ENCODE measurements at regions not wholly inside any gene's neighbourhood (a gene's known extent, or its start where the extent isn't known, plus 50 kb on each side); places are given as distances from the start of the nearest gene placed in this dataset.
"Not testable (repeated sequence)": the region's sequence is repeated elsewhere in the genome, so short reads cannot be mapped to it uniquely, and the experiment has no call there.

- H3K4me1 Mint-ChIP-seq, result no peaks in the 10 kb centered on the region
- no peak overlapping the region for H3K4me3 Mint-ChIP-seq
- H3K27me3 Mint-ChIP-seq, result no peaks in the 10 kb centered on the region
- peaks cover 6% of the 10 kb centered on the region for H3K9me3 Mint-ChIP-seq
- no peak overlapping the region for H3K27ac Mint-ChIP-seq
- peaks cover 7% of the 10 kb centered on the region for H3K36me3 Mint-ChIP-seq
These were observed 68.0 kb upstream of the PTGFRN start for GRCh38 chr1:116841569-116842344.

GRCh38 chr1:116842654-116843053 is 67.1 kb upstream of the PTGFRN start:
- H3K4me3 Mint-ChIP-seq, result no peak overlapping the region
- H3K27me3 Mint-ChIP-seq, result no peaks in the 10 kb centered on the region
- no peaks in the 10 kb centered on the region for H3K9me3 Mint-ChIP-seq
- peaks cover 8% of the 10 kb centered on the region for H3K4me1 Mint-ChIP-seq
- no peak overlapping the region for H3K27ac Mint-ChIP-seq
- H3K36me3 Mint-ChIP-seq, result peaks cover 2% of the 10 kb centered on the region

GRCh38 chr1:116844775-116845174 is 64.9 kb upstream of the PTGFRN start:
- no peak overlapping the region for H3K27ac Mint-ChIP-seq
- no peaks in the 10 kb centered on the region for H3K9me3 Mint-ChIP-seq
- H3K27me3 Mint-ChIP-seq, result no peaks in the 10 kb centered on the region
- no peak overlapping the region for H3K4me3 Mint-ChIP-seq
- peaks cover 16% of the 10 kb centered on the region for H3K4me1 Mint-ChIP-seq
- peaks cover 2% of the 10 kb centered on the region for H3K36me3 Mint-ChIP-seq

- Mint-ChIP-seq H3K27ac (no peak overlapping the region), H3K27me3 (no peaks in the 10 kb centered on the region), H3K4me3 (no peak overlapping the region), H3K36me3 (peaks cover 2% of the 10 kb centered on the region), H3K9me3 (no peaks in the 10 kb centered on the region), H3K4me1 (peaks cover 20% of the 10 kb centered on the region)
These were observed 62.5 kb upstream of the PTGFRN start for GRCh38 chr1:116847190-116847589.

- H3K4me1 Mint-ChIP-seq, result peaks cover 22% of the 10 kb centered on the region
- H3K9me3 Mint-ChIP-seq, result no peaks in the 10 kb centered on the region
- peaks cover 2% of the 10 kb centered on the region for H3K36me3 Mint-ChIP-seq
- no peaks in the 10 kb centered on the region for H3K27me3 Mint-ChIP-seq
- H3K27ac Mint-ChIP-seq, result peak overlapping the region; percentile 89
- no peak overlapping the region for H3K4me3 Mint-ChIP-seq
These were observed 61.8 kb upstream of the PTGFRN start for GRCh38 chr1:116847688-116848531.

GRCh38 chr1:116850436-116850835 is 59.3 kb upstream of the PTGFRN start:
- no peak overlapping the region for H3K4me3 Mint-ChIP-seq
- no peaks in the 10 kb centered on the region for H3K9me3 Mint-ChIP-seq
- no peaks in the 10 kb centered on the region for H3K36me3 Mint-ChIP-seq
- peaks cover 44% of the 10 kb centered on the region for H3K4me1 Mint-ChIP-seq
- H3K27ac Mint-ChIP-seq, result no peak overlapping the region
- H3K27me3 Mint-ChIP-seq, result no peaks in the 10 kb centered on the region

- H3K9me3 Mint-ChIP-seq, H3K27ac Mint-ChIP-seq, H3K36me3 Mint-ChIP-seq, H3K4me3 Mint-ChIP-seq, H3K27me3 Mint-ChIP-seq: not testable (repeated sequence)
- H3K4me1 Mint-ChIP-seq, result peaks cover 44% of the 10 kb centered on the region
These were observed 58.5 kb upstream of the PTGFRN start for GRCh38 chr1:116851189-116851588.

- Mint-ChIP-seq H3K27me3 (no peaks in the 10 kb centered on the region), H3K9me3 (no peaks in the 10 kb centered on the region), H3K4me3 (no peak overlapping the region), H3K27ac (peak overlapping the region; percentile 38), H3K4me1 (peaks cover 44% of the 10 kb centered on the region), H3K36me3 (no peaks in the 10 kb centered on the region)
These were observed 57.9 kb upstream of the PTGFRN start for GRCh38 chr1:116851846-116852245.

- no peak overlapping the region for H3K4me3 Mint-ChIP-seq
- H3K27ac Mint-ChIP-seq, result no peak overlapping the region
- no peaks in the 10 kb centered on the region for H3K27me3 Mint-ChIP-seq
- no peaks in the 10 kb centered on the region for H3K9me3 Mint-ChIP-seq
- no peaks in the 10 kb centered on the region for H3K36me3 Mint-ChIP-seq
- H3K4me1 Mint-ChIP-seq, result peaks cover 39% of the 10 kb centered on the region
These were observed 57.3 kb upstream of the PTGFRN start for GRCh38 chr1:116852367-116852766.

- H3K27ac Mint-ChIP-seq, result peak overlapping the region; percentile 47
These were observed 56.8 kb upstream of the PTGFRN start for GRCh38 chr1:116852910-116853309.

GRCh38 chr1:116853680-116854402 is 55.9 kb upstream of the PTGFRN start:
- no peaks in the 10 kb centered on the region for H3K9me3 Mint-ChIP-seq
- H3K27ac Mint-ChIP-seq, result peak overlapping the region; percentile 84
- H3K27me3 Mint-ChIP-seq, result no peaks in the 10 kb centered on the region
- H3K4me1 Mint-ChIP-seq, result peaks cover 32% of the 10 kb centered on the region
- H3K4me3 Mint-ChIP-seq, result peak overlapping the region; percentile 37
- no peaks in the 10 kb centered on the region for H3K36me3 Mint-ChIP-seq

More at GRCh38 chr1:116852910-116853309, 56.8 kb upstream of the PTGFRN start:
- Mint-ChIP-seq H3K27me3 (no peaks in the 10 kb centered on the region), H3K4me1 (peaks cover 34% of the 10 kb centered on the region), H3K9me3 (no peaks in the 10 kb centered on the region), H3K36me3 (no peaks in the 10 kb centered on the region), H3K4me3 (no peak overlapping the region)

GRCh38 chr1:116854403-116854690 is 55.4 kb upstream of the PTGFRN start:
- H3K27ac Mint-ChIP-seq, result peak overlapping the region; percentile 84
- peaks cover 29% of the 10 kb centered on the region for H3K4me1 Mint-ChIP-seq
- no peaks in the 10 kb centered on the region for H3K36me3 Mint-ChIP-seq
- H3K9me3 Mint-ChIP-seq, result no peaks in the 10 kb centered on the region
- H3K27me3 Mint-ChIP-seq, result no peaks in the 10 kb centered on the region
- peak overlapping the region; percentile 37 for H3K4me3 Mint-ChIP-seq

GRCh38 chr1:116854716-116855115 is 55.0 kb upstream of the PTGFRN start:
- Mint-ChIP-seq H3K4me3 (no peak overlapping the region), H3K27me3 (no peaks in the 10 kb centered on the region), H3K36me3 (no peaks in the 10 kb centered on the region), H3K27ac (peak overlapping the region; percentile 84), H3K9me3 (no peaks in the 10 kb centered on the region), H3K4me1 (peaks cover 28% of the 10 kb centered on the region)

GRCh38 chr1:116855191-116855619 is 54.5 kb upstream of the PTGFRN start:
- H3K36me3 Mint-ChIP-seq, result no peaks in the 10 kb centered on the region
- peak overlapping the region; percentile 19 for H3K27ac Mint-ChIP-seq
- H3K27me3 Mint-ChIP-seq, result no peaks in the 10 kb centered on the region
- H3K9me3 Mint-ChIP-seq, result no peaks in the 10 kb centered on the region
- H3K4me1 Mint-ChIP-seq, result peaks cover 24% of the 10 kb centered on the region
- no peak overlapping the region for H3K4me3 Mint-ChIP-seq

- H3K27ac Mint-ChIP-seq, result peak overlapping the region; percentile 35
- no peaks in the 10 kb centered on the region for H3K9me3 Mint-ChIP-seq
- no peaks in the 10 kb centered on the region for H3K27me3 Mint-ChIP-seq
- no peak overlapping the region for H3K4me3 Mint-ChIP-seq
- H3K4me1 Mint-ChIP-seq, result peaks cover 26% of the 10 kb centered on the region
- no peaks in the 10 kb centered on the region for H3K36me3 Mint-ChIP-seq
These were observed 53.9 kb upstream of the PTGFRN start for GRCh38 chr1:116855773-116856201.

GRCh38 chr1:116856312-116856711 is 53.4 kb upstream of the PTGFRN start:
- H3K4me3 Mint-ChIP-seq, result no peak overlapping the region
- H3K27ac Mint-ChIP-seq, result no peak overlapping the region
- no peaks in the 10 kb centered on the region for H3K36me3 Mint-ChIP-seq
- H3K4me1 Mint-ChIP-seq, result peaks cover 27% of the 10 kb centered on the region
- no peaks in the 10 kb centered on the region for H3K27me3 Mint-ChIP-seq
- H3K9me3 Mint-ChIP-seq, result no peaks in the 10 kb centered on the region
